H9 (cell line): ENCODE measurements at regions not wholly inside any gene's neighbourhood (a gene's known extent, or its start where the extent isn't known, plus 50 kb on each side); places are given as distances from the start of the nearest gene placed in this dataset.

Source experiments
- DNase-seq: peaks from one replicate; pipeline ENCODE4 v3.0.0-alpha.2; 2017
- H2AFZ ChIP-seq: one replicate; pipeline ENCODE4 v1.6.1; 2013; ENCODE audit warnings: mild to moderate bottlenecking, low read length, control low read depth, moderate library complexity
- H2AK5ac ChIP-seq: 2 replicates; pipeline ENCODE4 v1.6.1; 2013; ENCODE audit warnings: low read length, control low read depth, mixed read lengths; ENCODE audit not compliant: insufficient read length
- H2BK120ac ChIP-seq: one replicate; pipeline ENCODE4 v1.6.1; 2013; ENCODE audit warnings: low read depth, mild to moderate bottlenecking, low read length, control low read depth, inconsistent platforms; ENCODE audit not compliant: poor library complexity, severe bottlenecking
- H2BK12ac ChIP-seq: 2 replicates; pipeline ENCODE4 v1.6.1; 2013; ENCODE audit warnings: low read length, control low read depth, mixed read lengths, low read depth; ENCODE audit not compliant: insufficient read length
- H2BK15ac ChIP-seq: 2 replicates; pipeline ENCODE4 v1.6.1; 2013; ENCODE audit warnings: low read depth, low read length, control low read depth
- H2BK20ac ChIP-seq: one replicate; pipeline ENCODE4 v1.6.1; 2013; ENCODE audit warnings: low read depth, mild to moderate bottlenecking, low read length, control low read depth, inconsistent platforms; ENCODE audit not compliant: poor library complexity, severe bottlenecking
- H2BK5ac ChIP-seq: 2 replicates; pipeline ENCODE4 v1.6.1; 2013; ENCODE audit warnings: low read length, control low read depth, mixed read lengths; ENCODE audit not compliant: insufficient read length
- H3K14ac ChIP-seq: 2 replicates; pipeline ENCODE4 v1.6.1; 2013; ENCODE audit warnings: low read length, control low read depth; ENCODE audit not compliant: insufficient read depth
- H3K18ac ChIP-seq: 2 replicates; pipeline ENCODE4 v1.6.1; 2013; ENCODE audit warnings: low read depth, mild to moderate bottlenecking, mixed read lengths, low read length, control low read depth; ENCODE audit not compliant: insufficient read length
- H3K23ac ChIP-seq: 2 replicates; pipeline ENCODE4 v1.6.1; 2013; ENCODE audit warnings: low read length, control low read depth, mixed read lengths, low read depth; ENCODE audit not compliant: insufficient read length
- H3K23me2 ChIP-seq: 2 replicates; pipeline ENCODE4 v1.6.1; 2013; ENCODE audit warnings: low read depth, mild to moderate bottlenecking, mixed read lengths, low read length, control low read depth; ENCODE audit not compliant: insufficient read length, poor library complexity, severe bottlenecking
- H3K27ac ChIP-seq: 2 replicates; pipeline ENCODE4 v1.5.1; 2013; ENCODE audit warnings: low read length, control low read depth, mixed read lengths, low read depth; ENCODE audit not compliant: insufficient read length
- H3K27me3 ChIP-seq: 2 replicates; pipeline ENCODE4 v1.6.1; 2013; ENCODE audit warnings: low read length, control low read depth, inconsistent platforms; ENCODE audit not compliant: insufficient read depth
- H3K4ac ChIP-seq: 2 replicates; pipeline ENCODE4 v1.6.1; 2013; ENCODE audit warnings: low read depth, mild to moderate bottlenecking, control low read depth, inconsistent platforms, low read length, moderate library complexity
- H3K4me1 ChIP-seq: 2 replicates; pipeline ENCODE4 v1.6.1; 2013; ENCODE audit warnings: low read length, control low read depth, inconsistent platforms; ENCODE audit not compliant: insufficient read depth
- H3K4me2 ChIP-seq: 2 replicates; pipeline ENCODE4 v1.6.1; 2013; ENCODE audit warnings: low read length, control low read depth, mixed read lengths; ENCODE audit not compliant: insufficient read length, insufficient read depth
- H3K56ac ChIP-seq: 2 replicates; pipeline ENCODE4 v1.6.1; 2013; ENCODE audit warnings: low read depth, mild to moderate bottlenecking, mixed read lengths, low read length, control low read depth; ENCODE audit not compliant: insufficient read length
- H3K79me1 ChIP-seq: 2 replicates; pipeline ENCODE4 v1.6.1; 2013; ENCODE audit warnings: low read depth, mild to moderate bottlenecking, moderate library complexity, low read length, control low read depth, inconsistent platforms; ENCODE audit not compliant: insufficient read depth, poor library complexity, severe bottlenecking
- H3K79me2 ChIP-seq: 2 replicates; pipeline ENCODE4 v1.6.1; 2013; ENCODE audit warnings: low read length, control low read depth, inconsistent platforms; ENCODE audit not compliant: insufficient read depth
- H3K9ac ChIP-seq: 2 replicates; pipeline ENCODE4 v1.6.1; 2013; ENCODE audit warnings: low read length, control low read depth, mixed read lengths; ENCODE audit not compliant: insufficient read length; ENCODE audit errors: extremely low read depth
- H3K9me3 ChIP-seq: one replicate; pipeline ENCODE4 v1.6.1; 2013; ENCODE audit warnings: low read depth, low read length, inconsistent platforms; ENCODE audit not compliant: control insufficient read depth
- H3T11ph ChIP-seq: one replicate; pipeline ENCODE4 v1.6.1; 2013; ENCODE audit warnings: mild to moderate bottlenecking, low read length, control low read depth, inconsistent platforms
- H4K20me1 ChIP-seq: one replicate; pipeline ENCODE4 v1.6.1; 2013; ENCODE audit not compliant: control insufficient read depth, insufficient read length, insufficient read depth
- H4K5ac ChIP-seq: 2 replicates; pipeline ENCODE4 v1.6.1; 2013; ENCODE audit warnings: low read depth, mild to moderate bottlenecking, mixed read lengths, low read length, control low read depth; ENCODE audit not compliant: insufficient read length
- H4K8ac ChIP-seq: replicated peaks from 2 replicates; pipeline ENCODE4 v1.6.1; 2013; ENCODE audit warnings: low read length, control low read depth, mixed read lengths, low read depth; ENCODE audit not compliant: insufficient read length
- H4K91ac ChIP-seq: 2 replicates; pipeline ENCODE4 v1.6.1; 2013; ENCODE audit warnings: low read depth, mild to moderate bottlenecking, moderate library complexity, mixed read lengths, low read length, control low read depth; ENCODE audit not compliant: insufficient read length
- H3K27ac Mint-ChIP-seq, 3 experiments: 2 replicates in 2 of 3; 3 replicates in 1 of 3; pipeline ENCODE4 v1.8.0; 2020 to 2021; ENCODE audit warnings: mixed read lengths in 3 of 3, mild to moderate bottlenecking in 1 of 3, moderate library complexity in 1 of 3
- H3K27me3 Mint-ChIP-seq: 2 replicates; pipeline ENCODE4 v1.8.0; 2021; ENCODE audit warnings: low read depth, mild to moderate bottlenecking, moderate library complexity, mixed read lengths
- H3K36me3 Mint-ChIP-seq, 3 experiments: 2 replicates in 2 of 3; 3 replicates in 1 of 3; pipeline ENCODE4 v1.8.0; 2020 to 2021; ENCODE audit warnings: low read depth in 3 of 3, mixed read lengths in 3 of 3; ENCODE audit not compliant: insufficient read depth in 1 of 3
- H3K4me1 Mint-ChIP-seq, 2 experiments: 2 replicates each; pipeline ENCODE4 v1.8.0; 2020; ENCODE audit warnings: mixed read lengths in 2 of 2
- H3K4me3 Mint-ChIP-seq, 2 experiments: 2 replicates in 1 of 2; 3 replicates in 1 of 2; pipeline ENCODE4 v1.8.0; 2020 to 2021; ENCODE audit warnings: mild to moderate bottlenecking in 2 of 2, mixed read lengths in 2 of 2, moderate library complexity in 1 of 2
- H3K9me3 Mint-ChIP-seq, 2 experiments: 2 replicates in 1 of 2; 3 replicates in 1 of 2; pipeline ENCODE4 v1.8.0; 2020; ENCODE audit warnings: mild to moderate bottlenecking in 2 of 2, mixed read lengths in 2 of 2, moderate library complexity in 1 of 2
- WGBS: extraction: QIAGEN DNeasy Blood & Tissue Kit; methylation state at CpG from one replicate; pipeline ENCODE4 v1.1.7; 2013; ENCODE audit warnings: missing lambda C conversion rate, low lambda C conversion rate, mixed read lengths; ENCODE audit not compliant: insufficient read length; ENCODE audit errors: extremely low coverage; 5-methylcytosine and 5-hydroxymethylcytosine counted together
- TF ChIP-seq, protein P1 (sequence below): fragments of 200-600 bp; sonication (generic); conservative IDR thresholded peaks from 3 replicates; pipeline ENCODE4 v1.8.0; 2021; ENCODE audit warnings: antibody characterized with exemption, mild to moderate bottlenecking

DNA sequence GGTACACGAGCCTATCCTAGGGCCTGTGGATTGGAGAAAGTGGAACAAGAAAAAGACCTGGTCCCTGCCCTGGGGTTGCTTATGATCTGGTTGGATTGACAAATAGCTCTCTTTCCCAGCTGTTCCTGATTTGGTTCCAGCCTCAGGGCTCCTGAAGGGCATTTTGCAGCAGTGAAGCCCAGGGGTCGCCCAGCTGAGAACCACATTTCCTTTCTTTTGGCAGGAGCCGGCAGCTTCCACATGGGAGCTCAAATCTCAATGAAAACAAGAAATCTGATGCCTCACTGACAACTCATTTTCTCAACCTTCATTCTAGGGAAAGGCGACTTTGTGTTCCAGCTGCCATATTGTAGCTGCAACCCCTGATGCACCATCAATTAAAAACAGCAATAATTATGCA is 140.6 kb upstream of the CADM1 start:
- Histone ChIP-seq H2BK120ac (no peak overlapping the region), H3K9ac (no peak overlapping the region), H3K4me1 (no peaks in the 10 kb centered on the region), H4K8ac (no peak overlapping the region), H3K9me3 (no peaks in the 10 kb centered on the region), H3K4me2 (no peak overlapping the region), H3K56ac (no peak overlapping the region), H3T11ph (no peak overlapping the region), H3K79me1 (no peaks in the 10 kb centered on the region), H2AK5ac (no peak overlapping the region), H4K20me1 (no peaks in the 10 kb centered on the region), H3K27ac (no peak overlapping the region), H3K23ac (no peak overlapping the region), H2BK15ac (no peak overlapping the region), H3K14ac (no peak overlapping the region), H3K27me3 (no peaks in the 10 kb centered on the region), H2AFZ (no peak overlapping the region), H2BK20ac (no peak overlapping the region), H2BK12ac (no peak overlapping the region), H4K91ac (no peak overlapping the region), H3K4ac (no peak overlapping the region), H3K18ac (no peak overlapping the region), H3K79me2 (no peaks in the 10 kb centered on the region), H2BK5ac (no peak overlapping the region), H3K23me2 (no peaks in the 10 kb centered on the region), H4K5ac (no peak overlapping the region)
- Mint-ChIP-seq H3K36me3 (no peaks in the 10 kb centered on the region), H3K4me3 (no peak overlapping the region), H3K4me1 (peaks cover 16 to 27% of the 10 kb centered on the region in 2 experiments), H3K27me3 (peaks cover 40% of the 10 kb centered on the region), H3K9me3 (no peaks in the 10 kb centered on the region; a peak in 1 of 5 replicates), H3K27ac (no peak overlapping the region)
- WGBS: no CpG with 5 or more reads among the region's 4 CpGs
- DNase-seq: no peak
- TF ChIP-seq, protein P1, sequence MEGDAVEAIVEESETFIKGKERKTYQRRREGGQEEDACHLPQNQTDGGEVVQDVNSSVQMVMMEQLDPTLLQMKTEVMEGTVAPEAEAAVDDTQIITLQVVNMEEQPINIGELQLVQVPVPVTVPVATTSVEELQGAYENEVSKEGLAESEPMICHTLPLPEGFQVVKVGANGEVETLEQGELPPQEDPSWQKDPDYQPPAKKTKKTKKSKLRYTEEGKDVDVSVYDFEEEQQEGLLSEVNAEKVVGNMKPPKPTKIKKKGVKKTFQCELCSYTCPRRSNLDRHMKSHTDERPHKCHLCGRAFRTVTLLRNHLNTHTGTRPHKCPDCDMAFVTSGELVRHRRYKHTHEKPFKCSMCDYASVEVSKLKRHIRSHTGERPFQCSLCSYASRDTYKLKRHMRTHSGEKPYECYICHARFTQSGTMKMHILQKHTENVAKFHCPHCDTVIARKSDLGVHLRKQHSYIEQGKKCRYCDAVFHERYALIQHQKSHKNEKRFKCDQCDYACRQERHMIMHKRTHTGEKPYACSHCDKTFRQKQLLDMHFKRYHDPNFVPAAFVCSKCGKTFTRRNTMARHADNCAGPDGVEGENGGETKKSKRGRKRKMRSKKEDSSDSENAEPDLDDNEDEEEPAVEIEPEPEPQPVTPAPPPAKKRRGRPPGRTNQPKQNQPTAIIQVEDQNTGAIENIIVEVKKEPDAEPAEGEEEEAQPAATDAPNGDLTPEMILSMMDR: no peak
